ENCODE measurements at regions not wholly inside any gene's neighbourhood (a gene's known extent, or its start where the extent isn't known, plus 50 kb on each side); places are given as distances from the start of the nearest gene placed in this dataset.
"Not testable (repeated sequence)": the region's sequence is repeated elsewhere in the genome, so short reads cannot be mapped to it uniquely, and the experiment has no call there.

DNA sequence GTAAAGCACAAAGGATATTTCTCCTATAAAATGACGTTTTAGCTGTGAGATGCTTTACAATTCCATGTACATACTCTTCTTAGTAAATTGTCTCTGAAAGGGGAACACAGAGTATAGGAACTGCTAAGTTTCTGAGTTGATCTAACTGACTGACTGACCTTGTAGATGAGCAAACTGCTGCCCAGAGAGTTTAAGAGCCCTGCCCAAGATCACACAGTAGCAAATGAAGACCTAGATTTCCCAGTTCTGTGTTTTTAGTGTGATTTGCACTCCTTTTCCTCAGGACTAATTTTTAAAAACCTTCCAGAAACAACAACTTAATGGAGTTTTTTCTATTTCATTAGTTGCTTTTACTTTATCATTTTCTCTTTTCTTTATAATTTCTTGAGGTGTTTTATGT is 247.7 kb downstream of the PDCD6IP start:
- no peak overlapping the region for H3K4me3 ChIP-seq (IDR thresholded peaks at IDR 0.05; ENCODE audit: insufficient read depth, low read depth, low read length)
- H4K20me1 ChIP-seq (ENCODE audit: insufficient read depth) = no peaks in the 10 kb centered on the region
- TF ChIP-seq, protein P1, sequence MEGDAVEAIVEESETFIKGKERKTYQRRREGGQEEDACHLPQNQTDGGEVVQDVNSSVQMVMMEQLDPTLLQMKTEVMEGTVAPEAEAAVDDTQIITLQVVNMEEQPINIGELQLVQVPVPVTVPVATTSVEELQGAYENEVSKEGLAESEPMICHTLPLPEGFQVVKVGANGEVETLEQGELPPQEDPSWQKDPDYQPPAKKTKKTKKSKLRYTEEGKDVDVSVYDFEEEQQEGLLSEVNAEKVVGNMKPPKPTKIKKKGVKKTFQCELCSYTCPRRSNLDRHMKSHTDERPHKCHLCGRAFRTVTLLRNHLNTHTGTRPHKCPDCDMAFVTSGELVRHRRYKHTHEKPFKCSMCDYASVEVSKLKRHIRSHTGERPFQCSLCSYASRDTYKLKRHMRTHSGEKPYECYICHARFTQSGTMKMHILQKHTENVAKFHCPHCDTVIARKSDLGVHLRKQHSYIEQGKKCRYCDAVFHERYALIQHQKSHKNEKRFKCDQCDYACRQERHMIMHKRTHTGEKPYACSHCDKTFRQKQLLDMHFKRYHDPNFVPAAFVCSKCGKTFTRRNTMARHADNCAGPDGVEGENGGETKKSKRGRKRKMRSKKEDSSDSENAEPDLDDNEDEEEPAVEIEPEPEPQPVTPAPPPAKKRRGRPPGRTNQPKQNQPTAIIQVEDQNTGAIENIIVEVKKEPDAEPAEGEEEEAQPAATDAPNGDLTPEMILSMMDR (conservative IDR thresholded peaks at IDR 0.05; ENCODE audit: low read depth, low read length) = no peak
- no peak overlapping the region for H3K27ac ChIP-seq
- H2AFZ ChIP-seq (ENCODE audit: low read depth) = no peak overlapping the region
- no peaks in the 10 kb centered on the region for H3K27me3 ChIP-seq (ENCODE audit: insufficient read depth, low read depth)
- no peak overlapping the region for H3K4me2 ChIP-seq
- H3K79me2 ChIP-seq (ENCODE audit: insufficient read depth, low read depth) = no peaks in the 10 kb centered on the region
- H3K4me1 ChIP-seq (ENCODE audit: low read depth, poor library complexity, severe bottlenecking) = no peaks in the 10 kb centered on the region
- H3K9ac ChIP-seq = no peak overlapping the region
- H3K36me3 ChIP-seq (ENCODE audit: insufficient read depth) = no peaks in the 10 kb centered on the region

DNA sequence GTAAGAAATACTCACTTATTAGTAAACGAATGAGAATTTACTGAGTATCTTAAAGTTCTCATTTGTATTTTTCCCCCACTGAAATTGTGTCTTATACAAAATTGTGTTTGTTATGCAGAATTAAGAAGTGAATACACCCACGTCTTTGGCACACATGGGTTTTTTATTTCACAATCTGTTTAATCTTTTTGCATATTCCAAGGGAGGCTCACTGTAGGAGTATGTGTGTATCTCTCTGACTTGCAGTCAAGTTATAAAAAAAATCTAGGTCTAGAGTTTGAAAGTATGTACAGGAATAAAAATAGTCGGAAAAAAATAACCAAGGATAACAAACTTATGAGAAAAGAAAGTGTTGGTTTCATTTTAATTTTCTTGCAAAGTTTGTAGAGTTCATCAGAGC is 255.2 kb downstream of the PDCD6IP start:
- Histone ChIP-seq H3K36me3 (ENCODE audit: insufficient read depth) (no peaks in the 10 kb centered on the region), H3K27me3 (ENCODE audit: insufficient read depth, low read depth) (no peaks in the 10 kb centered on the region), H3K27ac (no peak overlapping the region), H3K4me2 (no peak overlapping the region), H3K9ac (no peak overlapping the region), H3K4me3 (IDR thresholded peaks at IDR 0.05; ENCODE audit: insufficient read depth, low read depth, low read length) (no peak overlapping the region), H3K4me1 (ENCODE audit: low read depth, poor library complexity, severe bottlenecking) (peaks cover 24% of the 10 kb centered on the region), H3K79me2 (ENCODE audit: insufficient read depth, low read depth) (no peaks in the 10 kb centered on the region), H2AFZ (ENCODE audit: low read depth) (no peak overlapping the region), H4K20me1 (ENCODE audit: insufficient read depth) (no peaks in the 10 kb centered on the region)
- TF ChIP-seq, protein P1 (conservative IDR thresholded peaks at IDR 0.05; ENCODE audit: low read depth, low read length) = no peak

DNA sequence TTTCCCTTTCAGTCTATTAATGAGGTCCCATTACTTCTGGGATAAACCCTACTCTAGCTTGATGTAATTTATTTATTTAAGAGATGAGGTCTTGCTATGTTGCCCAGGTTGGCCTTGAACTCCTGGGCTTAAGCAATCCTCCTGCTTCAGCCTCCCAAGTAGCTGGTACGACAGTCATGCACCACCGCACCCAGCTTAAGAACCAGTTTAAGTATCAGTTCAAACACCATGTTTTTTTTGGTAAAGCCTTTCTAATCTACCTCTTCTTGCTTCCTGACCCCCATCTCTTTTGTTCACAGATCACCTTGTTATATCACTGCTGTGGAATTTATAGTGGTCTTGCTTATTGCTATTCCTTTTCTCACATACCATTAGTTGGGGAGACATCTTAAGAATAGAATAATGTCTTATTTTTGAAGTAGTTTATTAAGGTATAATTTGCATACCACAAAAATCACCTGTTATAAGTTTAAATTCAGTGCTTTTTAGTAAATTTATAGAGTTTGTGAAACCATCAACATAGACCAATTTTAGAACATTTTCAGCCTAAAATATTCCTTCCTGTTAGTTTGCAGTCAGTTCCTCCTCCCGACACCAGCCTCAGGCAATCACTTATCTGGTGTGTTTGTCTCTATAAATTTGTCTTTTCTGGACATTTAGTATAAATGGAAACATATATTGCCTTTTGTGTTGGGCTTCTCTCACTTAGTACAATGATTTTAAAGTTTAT is 257.9 kb downstream of the PDCD6IP start:
- Histone ChIP-seq H3K27me3 (ENCODE audit: insufficient read depth, low read depth) (no peaks in the 10 kb centered on the region), H3K27ac (peak overlapping the region; percentile 52; the same call in 1 of the 2 replicates), H2AFZ (ENCODE audit: low read depth) (peak overlapping the region; percentile 16; the same call in 1 of the 2 replicates), H3K4me2 (peak overlapping the region; percentile 31), H3K36me3 (ENCODE audit: insufficient read depth) (no peaks in the 10 kb centered on the region), H4K20me1 (ENCODE audit: insufficient read depth) (no peaks in the 10 kb centered on the region), H3K4me3 (IDR thresholded peaks at IDR 0.05; ENCODE audit: insufficient read depth, low read depth, low read length) (no peak overlapping the region), H3K9ac (no peak overlapping the region), H3K79me2 (ENCODE audit: insufficient read depth, low read depth) (no peaks in the 10 kb centered on the region), H3K4me1 (ENCODE audit: low read depth, poor library complexity, severe bottlenecking) (peaks cover 24% of the 10 kb centered on the region)
- TF ChIP-seq, protein P1 (conservative IDR thresholded peaks at IDR 0.05; ENCODE audit: low read depth, low read length) = no peak

DNA sequence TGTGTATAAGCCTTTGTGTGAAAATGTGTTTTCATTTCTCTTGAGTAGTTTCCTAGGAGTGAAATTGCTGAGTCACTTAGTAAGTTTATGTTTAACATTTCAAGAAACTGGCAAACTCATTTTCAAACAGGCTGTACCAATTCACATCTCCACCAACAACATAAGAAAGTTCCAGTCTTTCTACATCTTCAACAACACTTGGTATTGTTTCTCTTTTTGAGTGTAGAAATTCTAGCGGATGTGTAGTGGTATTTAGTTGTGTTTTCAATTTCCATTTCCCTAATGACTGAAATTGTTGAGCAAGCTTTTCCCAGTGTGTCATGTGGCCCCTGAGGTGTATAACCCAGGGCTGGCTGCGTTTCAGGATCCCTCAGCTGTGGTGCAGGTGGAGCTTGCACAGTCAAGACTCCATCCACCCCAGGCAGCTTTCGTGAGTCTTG is 258.5 kb downstream of the PDCD6IP start:
- Histone ChIP-seq H2AFZ (ENCODE audit: low read depth) (peak overlapping the region; percentile 16; the same call in 1 of the 2 replicates), H3K27ac (peak overlapping the region; percentile 52; the same call in 1 of the 2 replicates)

DNA sequence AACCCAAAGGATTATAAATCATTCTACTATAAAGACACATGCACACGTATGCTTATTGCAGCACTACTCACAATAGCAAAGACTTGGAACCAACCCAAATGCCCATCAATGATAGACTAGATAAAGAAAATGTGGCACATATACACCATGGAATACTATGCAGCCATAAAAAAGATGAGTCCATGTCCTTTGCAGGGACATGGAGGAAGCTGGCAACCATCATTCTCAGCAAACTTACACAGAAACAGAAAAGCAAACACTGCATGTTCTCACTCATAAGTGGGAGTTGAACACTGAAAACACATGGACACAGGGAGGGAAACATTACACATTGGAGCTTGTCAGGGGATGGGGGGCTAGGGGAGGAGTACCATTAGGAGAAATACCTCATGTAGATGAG is 262.6 kb downstream of the PDCD6IP start:
- not testable (repeated sequence) for H3K4me2 ChIP-seq; H2AFZ ChIP-seq (ENCODE audit: low read depth); H3K79me2 ChIP-seq (ENCODE audit: insufficient read depth, low read depth); H3K27me3 ChIP-seq (ENCODE audit: insufficient read depth, low read depth); H3K4me3 ChIP-seq (IDR thresholded peaks at IDR 0.05; ENCODE audit: insufficient read depth, low read depth, low read length); H3K36me3 ChIP-seq (ENCODE audit: insufficient read depth); H3K27ac ChIP-seq; H4K20me1 ChIP-seq (ENCODE audit: insufficient read depth); H3K9ac ChIP-seq
- peaks cover 21% of the 10 kb centered on the region for H3K4me1 ChIP-seq (ENCODE audit: low read depth, poor library complexity, severe bottlenecking)

More for the DNA sequence above, 258.5 kb downstream of the PDCD6IP start:
- Histone ChIP-seq H3K27me3 (ENCODE audit: insufficient read depth, low read depth) (no peaks in the 10 kb centered on the region), H3K4me3 (IDR thresholded peaks at IDR 0.05; ENCODE audit: insufficient read depth, low read depth, low read length) (no peak overlapping the region), H3K79me2 (ENCODE audit: insufficient read depth, low read depth) (no peaks in the 10 kb centered on the region), H4K20me1 (ENCODE audit: insufficient read depth) (no peaks in the 10 kb centered on the region), H3K4me2 (peak overlapping the region; percentile 31), H3K4me1 (ENCODE audit: low read depth, poor library complexity, severe bottlenecking) (peaks cover 24% of the 10 kb centered on the region), H3K36me3 (ENCODE audit: insufficient read depth) (no peaks in the 10 kb centered on the region), H3K9ac (no peak overlapping the region)
- TF ChIP-seq, protein P1 (conservative IDR thresholded peaks at IDR 0.05; ENCODE audit: low read depth, low read length) = no peak

Measured in KMS-11 (cell line).